PC-9 (cell line): ENCODE measurements at regions not wholly inside any gene's neighbourhood (a gene's known extent, or its start where the extent isn't known, plus 50 kb on each side); places are given as distances from the start of the nearest gene placed in this dataset.

Experiments used
- CTCF ChIP-seq: fragments of 200-600 bp; sonication (generic); conservative IDR thresholded peaks from 2 replicates; pipeline ENCODE4 v1.6.1; 2017; ENCODE audit warnings: mixed run types, antibody characterized with exemption, mild to moderate bottlenecking, moderate library complexity
- EZH2 ChIP-seq: fragments of 200-600 bp; sonication (generic); IDR thresholded peaks from 2 replicates; pipeline ENCODE4 v1.8.0; 2017; ENCODE audit warnings: antibody characterized with exemption, low read depth

- no peak for TF ChIP-seq CTCF
- TF ChIP-seq EZH2, result no peak
These were observed 412.1 kb downstream of the ADAM29 start for GRCh38 chr4:175330236-175330635.
